Fibroblast of pulmonary artery (primary cell): ENCODE measurements at regions not wholly inside any gene's neighbourhood (a gene's known extent, or its start where the extent isn't known, plus 50 kb on each side); places are given as distances from the start of the nearest gene placed in this dataset.
"Not testable (repeated sequence)": the region's sequence is repeated elsewhere in the genome, so short reads cannot be mapped to it uniquely, and the experiment has no call there.

Experiments
- DNase-seq: peaks from one replicate; pipeline ENCODE4 v3.0.0-alpha.2; 2010; ENCODE audit warnings: low read depth
- H3K4me3 ChIP-seq: replicated peaks from 2 replicates; pipeline ENCODE4 v1.5.1; 2011; ENCODE audit warnings: low read depth, mild to moderate bottlenecking, control low read depth, low read length, moderate library complexity
- TF ChIP-seq, protein P1 (sequence below): IDR thresholded peaks from 2 replicates; pipeline ENCODE4 v1.5.1; 2011; ENCODE audit warnings: mild to moderate bottlenecking, control low read depth, low read length, inconsistent platforms; ENCODE audit errors: missing control alignments

DNA sequence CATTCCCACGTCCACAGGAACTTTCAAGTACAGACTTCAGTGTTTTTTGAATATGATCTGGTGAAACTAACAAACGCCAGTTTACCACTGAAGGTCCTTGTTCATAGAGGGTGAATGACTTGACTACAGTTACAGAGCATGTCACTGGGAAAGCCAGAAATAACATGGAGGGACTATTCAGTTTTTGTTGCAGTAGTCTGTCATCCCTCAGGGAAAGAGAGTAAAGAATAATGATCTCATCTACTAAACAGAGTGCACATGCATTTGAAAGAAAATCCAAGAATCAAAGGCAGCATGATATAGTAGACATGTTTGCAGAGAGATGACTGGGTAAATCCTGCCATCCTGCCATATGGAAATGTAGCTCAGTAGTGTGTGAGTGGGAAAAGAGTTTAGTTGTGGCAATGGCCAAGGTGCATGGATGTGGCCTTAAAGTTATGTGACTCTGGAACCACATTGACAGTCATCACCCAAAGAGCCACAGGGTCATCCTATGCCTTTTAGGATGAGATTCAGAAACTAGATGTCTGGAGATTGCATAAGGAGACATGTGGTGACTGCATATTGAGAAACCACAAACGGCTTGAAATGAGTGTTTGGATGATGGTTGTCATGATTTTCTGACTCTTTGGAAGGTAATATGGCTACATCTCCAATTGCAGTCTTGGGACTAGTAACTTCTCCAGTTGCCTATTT, 125.3 kb upstream of the ZEB2 start:
- no peak overlapping the region for H3K4me3 ChIP-seq
- TF ChIP-seq, protein P1, sequence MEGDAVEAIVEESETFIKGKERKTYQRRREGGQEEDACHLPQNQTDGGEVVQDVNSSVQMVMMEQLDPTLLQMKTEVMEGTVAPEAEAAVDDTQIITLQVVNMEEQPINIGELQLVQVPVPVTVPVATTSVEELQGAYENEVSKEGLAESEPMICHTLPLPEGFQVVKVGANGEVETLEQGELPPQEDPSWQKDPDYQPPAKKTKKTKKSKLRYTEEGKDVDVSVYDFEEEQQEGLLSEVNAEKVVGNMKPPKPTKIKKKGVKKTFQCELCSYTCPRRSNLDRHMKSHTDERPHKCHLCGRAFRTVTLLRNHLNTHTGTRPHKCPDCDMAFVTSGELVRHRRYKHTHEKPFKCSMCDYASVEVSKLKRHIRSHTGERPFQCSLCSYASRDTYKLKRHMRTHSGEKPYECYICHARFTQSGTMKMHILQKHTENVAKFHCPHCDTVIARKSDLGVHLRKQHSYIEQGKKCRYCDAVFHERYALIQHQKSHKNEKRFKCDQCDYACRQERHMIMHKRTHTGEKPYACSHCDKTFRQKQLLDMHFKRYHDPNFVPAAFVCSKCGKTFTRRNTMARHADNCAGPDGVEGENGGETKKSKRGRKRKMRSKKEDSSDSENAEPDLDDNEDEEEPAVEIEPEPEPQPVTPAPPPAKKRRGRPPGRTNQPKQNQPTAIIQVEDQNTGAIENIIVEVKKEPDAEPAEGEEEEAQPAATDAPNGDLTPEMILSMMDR: no peak
- no peak for DNase-seq

DNA sequence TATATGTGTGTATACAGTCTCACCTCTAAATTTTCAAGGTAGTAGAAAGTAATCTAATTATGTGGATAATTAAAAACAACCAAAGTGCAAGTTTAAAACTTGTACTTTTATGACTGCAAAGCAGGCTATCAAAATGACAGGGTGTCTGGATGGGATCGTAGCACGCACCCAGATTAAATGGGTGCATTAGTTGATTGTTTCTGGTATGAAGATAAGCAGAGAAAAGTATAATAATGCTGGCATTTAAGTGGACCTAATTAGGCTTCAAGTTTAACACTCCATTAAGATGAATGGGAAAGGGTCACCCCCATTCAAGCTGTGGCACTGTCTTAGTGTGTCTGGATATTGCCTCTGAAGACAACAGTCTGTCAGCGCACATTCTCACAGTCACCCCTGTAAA, 124.6 kb upstream of the ZEB2 start:
- TF ChIP-seq, protein P1: no peak
- no peak overlapping the region for H3K4me3 ChIP-seq
- DNase-seq: no peak

DNA sequence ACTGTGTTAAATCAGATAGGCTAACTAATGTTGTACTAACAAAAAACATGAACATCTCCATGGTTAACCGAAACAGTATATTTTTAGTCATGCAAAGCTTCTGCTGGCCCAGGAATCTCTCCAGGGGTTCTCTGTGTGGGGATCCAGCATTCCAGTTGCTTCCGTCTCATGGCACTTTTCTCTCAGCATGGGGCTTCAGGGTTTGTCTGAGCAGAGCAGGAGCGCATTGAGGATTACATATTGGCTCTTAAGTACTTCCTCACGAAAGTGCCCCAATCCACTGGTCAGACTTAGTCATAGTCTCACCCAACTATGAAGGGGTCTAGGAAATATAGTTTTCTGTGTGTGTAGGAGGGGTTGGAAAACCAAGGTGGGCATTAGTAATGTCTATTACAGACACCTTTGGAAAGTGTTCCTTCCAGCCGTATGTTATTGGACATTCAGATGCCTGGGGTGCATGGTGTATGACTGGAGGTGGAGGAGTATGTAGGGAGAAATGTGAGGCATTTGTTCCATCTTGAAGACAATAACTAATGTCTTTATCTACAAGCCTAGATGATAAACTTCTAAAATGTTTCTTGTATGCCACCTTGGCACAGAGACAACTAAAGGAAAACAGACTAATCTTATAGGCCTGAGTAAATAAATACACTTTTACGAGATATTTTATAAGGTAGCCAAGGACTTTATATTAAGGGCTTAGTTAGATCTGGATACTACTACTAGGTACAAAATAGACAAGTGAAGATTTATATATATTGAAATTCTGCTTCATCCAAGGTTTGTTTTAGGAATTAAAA, 123.8 kb upstream of the ZEB2 start:
- no peak for DNase-seq
- no peak overlapping the region for H3K4me3 ChIP-seq
- TF ChIP-seq, protein P1: no peak

DNA sequence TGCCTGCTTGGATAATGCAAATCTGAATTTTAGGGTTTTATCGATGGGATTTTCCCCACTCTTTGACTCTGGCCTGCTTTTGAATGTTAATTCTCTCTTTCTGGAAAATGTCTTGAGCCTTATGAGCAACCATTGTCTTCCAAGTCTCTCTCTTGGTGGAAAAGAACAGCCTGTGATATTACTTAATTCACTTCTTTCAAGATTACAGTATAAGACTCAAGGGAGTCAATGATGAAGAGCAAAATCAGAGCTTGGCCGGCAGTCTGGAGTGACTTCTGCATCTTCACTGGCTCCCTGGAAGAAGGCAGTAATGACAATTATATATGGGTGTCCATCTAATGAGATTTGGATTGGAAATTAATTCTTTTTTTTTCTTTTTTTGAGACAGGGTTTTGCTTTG, 122.9 kb upstream of the ZEB2 start:
- no peak overlapping the region for H3K4me3 ChIP-seq
- TF ChIP-seq, protein P1: no peak

DNA sequence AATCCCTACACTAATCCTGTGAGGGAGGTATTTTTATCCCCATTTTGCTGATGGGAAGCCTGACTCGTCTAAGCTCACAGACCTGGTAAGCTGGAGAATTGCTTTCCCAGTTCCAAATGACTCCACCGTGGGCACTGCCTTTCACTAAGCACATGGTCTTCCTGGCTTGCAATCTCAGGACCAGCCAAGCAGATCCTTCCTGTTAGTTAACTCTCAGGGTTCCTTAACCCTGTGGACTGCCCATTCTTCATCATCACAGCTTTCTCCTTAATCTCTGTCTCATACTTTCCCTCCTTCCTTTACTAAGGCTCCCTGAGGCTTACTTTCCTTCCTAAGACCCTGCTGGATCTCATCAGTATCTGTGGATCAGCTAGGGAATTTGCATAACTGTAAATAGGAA, 122.2 kb upstream of the ZEB2 start:
- TF ChIP-seq, protein P1: no peak
- H3K4me3 ChIP-seq: no peak overlapping the region
- no peak for DNase-seq

More for the DNA sequence above, 122.9 kb upstream of the ZEB2 start:
- no peak for DNase-seq

DNA sequence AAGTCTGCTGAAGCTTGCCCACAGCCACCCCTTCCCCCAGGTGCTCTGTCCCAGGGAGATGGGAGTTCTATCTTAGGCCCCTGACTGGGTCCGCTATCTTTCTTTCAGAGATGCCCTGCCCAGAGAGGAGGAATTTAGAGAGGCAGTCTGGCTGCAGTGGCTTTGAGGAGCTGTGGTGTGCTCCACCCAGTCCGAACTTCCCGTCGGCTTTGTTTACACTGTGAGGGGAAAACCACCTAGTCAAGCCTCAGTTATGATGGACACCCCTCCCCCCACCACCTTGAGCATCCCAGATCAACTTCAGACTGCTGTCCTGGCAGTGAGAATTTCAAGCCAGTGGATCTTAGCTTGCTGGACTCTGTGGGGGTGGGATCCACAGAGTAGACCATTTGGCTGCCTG, 118.3 kb upstream of the ZEB2 start:
- not testable (repeated sequence) for DNase-seq, H3K4me3 ChIP-seq

DNA sequence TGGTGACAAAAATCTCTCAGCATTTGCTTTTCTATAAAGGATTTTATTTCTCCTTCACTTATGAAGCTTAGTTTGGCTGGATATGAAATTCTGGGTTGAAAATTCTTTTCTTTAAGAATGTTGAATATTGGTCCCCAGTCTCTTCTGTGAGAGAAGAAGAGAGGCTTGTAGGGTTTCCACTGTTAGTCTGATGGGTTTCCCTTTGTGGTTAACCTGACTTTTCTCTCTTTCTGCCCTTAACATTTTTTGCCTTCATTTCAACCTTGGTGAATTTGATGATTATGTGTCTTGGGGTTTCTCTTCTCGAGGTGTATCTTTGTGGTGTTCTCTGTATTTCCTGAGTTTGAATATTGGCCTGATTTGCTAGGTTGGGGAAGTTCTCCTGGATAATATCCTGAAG, 116.9 kb upstream of the ZEB2 start:
- not testable (repeated sequence) for H3K4me3 ChIP-seq, DNase-seq

- DNase-seq: no peak
- no peak overlapping the region for H3K4me3 ChIP-seq
- TF ChIP-seq, protein P1: no peak
Observed at GRCh38 chr2:144632809-144633208, 112.9 kb upstream of the ZEB2 start.
